ENCODE measurements at regions not wholly inside any gene's neighbourhood (a gene's known extent, or its start where the extent isn't known, plus 50 kb on each side); places are given as distances from the start of the nearest gene placed in this dataset.
A peak's percentile ranks its signal among the peaks of the same experiment; 100 is the strongest.

- H3K4me3 ChIP-seq: no peak overlapping the region
- no peak for ATAC-seq
- DNase-seq: no peak
- no peak for TF ChIP-seq CTCF (IDR thresholded peaks at IDR 0.05)
- no peaks in the 10 kb centered on the region for H3K9me3 ChIP-seq
- no peak overlapping the region for H3K27ac ChIP-seq
- peaks cover 5% of the 10 kb centered on the region for H3K36me3 ChIP-seq
- intact Hi-C loops (cut with DNase I): no loop called here
- no peaks in the 10 kb centered on the region for H3K4me1 ChIP-seq
- no peaks in the 10 kb centered on the region for H3K27me3 ChIP-seq (ENCODE audit: low read depth)
Measured at GRCh38 chr11:70700453-70700852, 302.1 kb downstream of the CTTN start.

GRCh38 chr11:70700871-70701270, 302.5 kb downstream of the CTTN start:
- H3K4me1 ChIP-seq: no peaks in the 10 kb centered on the region
- no peak overlapping the region for H3K27ac ChIP-seq
- intact Hi-C loops (cut with DNase I): no loop called here
- TF ChIP-seq CTCF (IDR thresholded peaks at IDR 0.05): no peak
- H3K4me3 ChIP-seq: no peak overlapping the region
- no peaks in the 10 kb centered on the region for H3K9me3 ChIP-seq
- peaks cover 5% of the 10 kb centered on the region for H3K36me3 ChIP-seq
- DNase-seq (no peak), ATAC-seq (no peak)
- no peaks in the 10 kb centered on the region for H3K27me3 ChIP-seq (ENCODE audit: low read depth)

GRCh38 chr11:70702040-70702648, 303.8 kb downstream of the CTTN start:
- peaks cover 3% of the 10 kb centered on the region for H3K36me3 ChIP-seq
- H3K4me3 ChIP-seq: no peak overlapping the region
- no peaks in the 10 kb centered on the region for H3K9me3 ChIP-seq
- no peak for DNase-seq
- no peaks in the 10 kb centered on the region for H3K4me1 ChIP-seq
- intact Hi-C loops (cut with DNase I): no loop called here
- H3K27me3 ChIP-seq (ENCODE audit: low read depth): no peaks in the 10 kb centered on the region
- no peak for ATAC-seq
- H3K27ac ChIP-seq: no peak overlapping the region
- no peak for TF ChIP-seq CTCF (IDR thresholded peaks at IDR 0.05)

- Histone ChIP-seq H3K27ac (no peak overlapping the region), H3K4me1 (no peaks in the 10 kb centered on the region), H3K9me3 (no peaks in the 10 kb centered on the region), H3K4me3 (no peak overlapping the region), H3K27me3 (ENCODE audit: low read depth) (no peaks in the 10 kb centered on the region), H3K36me3 (no peaks in the 10 kb centered on the region)
- intact Hi-C loops (cut with DNase I): no loop called here
- ATAC-seq (peak in 1 of 2 donors; percentile 13), DNase-seq (no peak)
- TF ChIP-seq CTCF (IDR thresholded peaks at IDR 0.05): no peak
Measured at GRCh38 chr11:70703141-70704064, 305.1 kb downstream of the CTTN start.

GRCh38 chr11:70705097-70705496, 306.8 kb downstream of the CTTN start:
- H3K9me3 ChIP-seq: no peaks in the 10 kb centered on the region
- ATAC-seq: no peak
- TF ChIP-seq CTCF (IDR thresholded peaks at IDR 0.05): no peak
- H3K27ac ChIP-seq: no peak overlapping the region
- no peak for DNase-seq
- H3K4me1 ChIP-seq: no peaks in the 10 kb centered on the region
- no peaks in the 10 kb centered on the region for H3K36me3 ChIP-seq
- H3K4me3 ChIP-seq: no peak overlapping the region
- intact Hi-C loops (cut with DNase I): no loop called here
- no peaks in the 10 kb centered on the region for H3K27me3 ChIP-seq (ENCODE audit: low read depth)

Data from lower lobe of right lung (tissue), 2 donors.